GM21528 (cell line): ENCODE measurements at regions not wholly inside any gene's neighbourhood (a gene's known extent, or its start where the extent isn't known, plus 50 kb on each side); places are given as distances from the start of the nearest gene placed in this dataset.
"Not testable (repeated sequence)": the region's sequence is repeated elsewhere in the genome, so short reads cannot be mapped to it uniquely, and the experiment has no call there.

ENCODE experiments used
- ATAC-seq: cut with Tn5 transposase; IDR thresholded peaks from one replicate; pipeline ENCODE4 v1.9.1; 2021; ENCODE audit warnings: mild to moderate bottlenecking, moderate library complexity; ENCODE audit not compliant: unreplicated experiment, low FRiP score

GRCh38 chr13:21905486-21905885, 234.6 kb downstream of the FGF9 start:
- no peak for ATAC-seq

GRCh38 chr13:21909331-21909730, 238.5 kb downstream of the FGF9 start:
- ATAC-seq = no peak

GRCh38 chr13:21910546-21910945, 239.7 kb downstream of the FGF9 start:
- ATAC-seq = no peak

- no peak for ATAC-seq
Measured at GRCh38 chr13:21911646-21912298, 240.9 kb downstream of the FGF9 start.

GRCh38 chr13:21913010-21913409, 242.1 kb downstream of the FGF9 start:
- no peak for ATAC-seq

GRCh38 chr13:21917086-21918015, 246.5 kb downstream of the FGF9 start:
- no peak for ATAC-seq

- ATAC-seq = not testable (repeated sequence)
Measured at GRCh38 chr13:21920802-21921201, 249.9 kb downstream of the FGF9 start.

GRCh38 chr13:21924958-21925357, 254.1 kb downstream of the FGF9 start:
- ATAC-seq = no peak

GRCh38 chr13:21925720-21926119, 254.8 kb downstream of the FGF9 start:
- ATAC-seq = no peak

GRCh38 chr13:21929400-21929799, 258.5 kb downstream of the FGF9 start:
- ATAC-seq = no peak

- ATAC-seq = no peak
Measured at GRCh38 chr13:21930536-21930935, 259.7 kb downstream of the FGF9 start.

- no peak for ATAC-seq
Measured at GRCh38 chr13:21932578-21932977, 261.7 kb downstream of the FGF9 start.

- ATAC-seq = no peak
Measured at GRCh38 chr13:21932996-21933395, 262.1 kb downstream of the FGF9 start.

- ATAC-seq = no peak
Measured at GRCh38 chr13:21934284-21934683, 263.4 kb downstream of the FGF9 start.

GRCh38 chr13:21936674-21937073, 265.8 kb downstream of the FGF9 start:
- no peak for ATAC-seq

GRCh38 chr13:21938168-21938567, 267.3 kb downstream of the FGF9 start:
- ATAC-seq = no peak

GRCh38 chr13:21938636-21939035, 267.8 kb downstream of the FGF9 start:
- no peak for ATAC-seq

- no peak for ATAC-seq
Measured at GRCh38 chr13:21942061-21942460, 271.2 kb downstream of the FGF9 start.

GRCh38 chr13:21944610-21945009, 273.7 kb downstream of the FGF9 start:
- ATAC-seq = no peak

- no peak for ATAC-seq
Measured at GRCh38 chr13:21945195-21945594, 274.3 kb downstream of the FGF9 start.

- no peak for ATAC-seq
Measured at GRCh38 chr13:21946964-21947363, 276.1 kb downstream of the FGF9 start.
